ENCODE measurements at regions not wholly inside any gene's neighbourhood (a gene's known extent, or its start where the extent isn't known, plus 50 kb on each side); places are given as distances from the start of the nearest gene placed in this dataset.

DNA sequence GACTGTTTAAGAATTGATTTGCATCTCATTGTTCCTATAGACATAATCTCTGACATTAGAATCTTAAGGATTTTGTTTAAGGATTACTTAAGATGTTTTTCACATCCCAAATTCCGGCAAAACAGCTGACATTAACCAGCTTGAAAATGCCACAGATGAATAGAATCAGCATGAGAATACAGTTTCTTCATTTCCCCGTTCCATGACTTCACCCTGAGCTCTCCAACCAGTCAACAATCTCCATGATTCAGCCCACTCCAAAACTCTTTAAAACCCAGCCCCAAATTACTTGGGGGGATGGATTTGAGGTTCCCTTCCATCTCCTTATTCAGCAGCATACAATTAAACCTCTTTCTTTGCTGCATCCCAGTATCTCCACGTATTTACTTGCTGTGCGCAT is 201.0 kb downstream of the LYPLAL1 start:
- CTCF ChIA-PET = no interaction called here
- DNase-seq (no peak), ATAC-seq (no peak)
- Mint-ChIP-seq H3K36me3 (ENCODE audit: low read depth) (no peaks in the 10 kb centered on the region), H3K4me3 (no peak overlapping the region), H3K9me3 (ENCODE audit: insufficient read depth) (no peaks in the 10 kb centered on the region), H3K27me3 (ENCODE audit: low read depth) (no peaks in the 10 kb centered on the region), H3K4me1 (ENCODE audit: low read depth) (no peaks in the 10 kb centered on the region), H3K27ac (no peak overlapping the region)
- POLR2A ChIA-PET = no interaction called here

DNA sequence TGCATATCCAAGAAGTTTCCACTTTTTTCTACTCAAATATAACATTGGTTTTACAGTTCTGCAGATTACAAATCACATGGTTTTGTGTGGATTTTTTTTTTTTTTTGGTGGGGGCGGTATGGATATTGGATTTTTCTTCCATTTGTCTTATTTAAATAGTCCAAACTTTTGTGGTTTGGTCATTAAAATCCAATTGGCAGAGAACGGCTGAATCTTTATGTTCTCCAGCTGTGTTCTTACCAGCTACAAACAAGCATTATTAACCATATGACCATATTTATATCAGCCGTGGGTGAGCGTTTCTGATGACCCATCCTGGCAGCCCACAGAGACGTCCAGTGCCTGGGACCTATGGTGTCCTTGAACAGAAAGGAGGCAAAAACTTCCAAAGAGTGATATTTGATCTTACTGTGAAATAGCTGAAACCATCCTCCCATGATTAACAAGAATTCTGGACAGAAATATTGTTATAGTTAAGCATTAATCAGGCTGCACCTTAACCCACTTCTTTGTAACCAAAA is 200.4 kb downstream of the LYPLAL1 start:
- H3K4me1 Mint-ChIP-seq (ENCODE audit: low read depth) = no peaks in the 10 kb centered on the region
- DNase-seq = no peak
- H3K4me3 Mint-ChIP-seq = no peak overlapping the region
- ChIA-PET CTCF (no interaction called here), POLR2A (no interaction called here)
- H3K9me3 Mint-ChIP-seq (ENCODE audit: insufficient read depth) = no peaks in the 10 kb centered on the region
- no peak for ATAC-seq
- no peaks in the 10 kb centered on the region for H3K27me3 Mint-ChIP-seq (ENCODE audit: low read depth)
- no peak overlapping the region for H3K27ac Mint-ChIP-seq
- H3K36me3 Mint-ChIP-seq (ENCODE audit: low read depth) = no peaks in the 10 kb centered on the region

DNA sequence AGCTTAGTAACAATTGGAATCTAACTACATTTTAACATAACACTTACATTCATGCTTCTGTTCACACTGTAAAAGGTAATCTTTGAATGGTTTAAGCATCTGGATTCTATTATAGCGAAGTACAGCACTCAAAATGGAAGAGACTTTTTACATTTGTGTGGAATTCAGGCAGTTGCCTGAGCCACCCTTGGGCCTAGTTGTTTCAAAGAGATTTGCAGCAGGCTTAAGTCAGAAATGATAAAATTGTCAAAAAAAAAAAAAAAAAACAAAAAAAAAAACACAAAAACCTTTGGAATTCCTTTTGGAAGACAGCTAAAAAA is 199.9 kb downstream of the LYPLAL1 start:
- H3K36me3 Mint-ChIP-seq (ENCODE audit: low read depth) = no peaks in the 10 kb centered on the region
- CTCF ChIA-PET = no interaction called here
- H3K4me1 Mint-ChIP-seq (ENCODE audit: low read depth) = no peaks in the 10 kb centered on the region
- DNase-seq = no peak
- no peaks in the 10 kb centered on the region for H3K27me3 Mint-ChIP-seq (ENCODE audit: low read depth)
- ATAC-seq = no peak
- H3K27ac Mint-ChIP-seq = no peak overlapping the region
- POLR2A ChIA-PET = no interaction called here
- no peaks in the 10 kb centered on the region for H3K9me3 Mint-ChIP-seq (ENCODE audit: insufficient read depth)
- no peak overlapping the region for H3K4me3 Mint-ChIP-seq

DNA sequence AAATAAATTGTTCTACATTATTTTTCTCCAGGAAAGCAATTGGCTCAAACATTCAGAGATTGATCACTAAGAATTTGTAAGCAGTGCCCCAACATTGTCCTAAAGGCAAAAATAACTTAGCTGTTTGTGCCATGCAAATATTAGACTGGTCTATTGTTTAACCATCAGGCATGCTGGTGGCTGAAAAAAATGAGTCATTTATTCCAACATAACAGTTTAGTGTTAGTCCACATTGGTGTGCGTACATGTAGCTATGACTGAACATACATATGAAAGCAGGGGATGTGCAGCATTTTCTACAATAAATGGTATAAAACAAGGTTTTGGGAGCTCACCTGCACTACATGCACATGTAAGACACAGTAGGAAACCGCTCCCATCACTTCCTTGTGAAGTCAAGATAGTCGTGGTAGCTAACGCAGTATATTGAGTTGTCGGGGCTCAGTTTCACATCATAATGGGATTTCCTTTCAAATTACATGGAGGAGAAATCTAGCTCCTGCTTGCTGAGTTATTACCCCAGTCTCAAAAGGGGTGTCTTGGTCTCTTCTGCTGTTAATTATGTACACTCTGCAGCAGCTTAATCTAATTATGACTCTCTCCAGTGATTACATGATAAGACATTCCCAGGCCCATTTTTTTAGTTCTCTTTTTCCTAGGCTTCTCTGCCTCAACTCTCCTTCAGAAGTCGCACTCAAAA is 199.4 kb downstream of the LYPLAL1 start:
- CTCF ChIA-PET = no interaction called here

DNA sequence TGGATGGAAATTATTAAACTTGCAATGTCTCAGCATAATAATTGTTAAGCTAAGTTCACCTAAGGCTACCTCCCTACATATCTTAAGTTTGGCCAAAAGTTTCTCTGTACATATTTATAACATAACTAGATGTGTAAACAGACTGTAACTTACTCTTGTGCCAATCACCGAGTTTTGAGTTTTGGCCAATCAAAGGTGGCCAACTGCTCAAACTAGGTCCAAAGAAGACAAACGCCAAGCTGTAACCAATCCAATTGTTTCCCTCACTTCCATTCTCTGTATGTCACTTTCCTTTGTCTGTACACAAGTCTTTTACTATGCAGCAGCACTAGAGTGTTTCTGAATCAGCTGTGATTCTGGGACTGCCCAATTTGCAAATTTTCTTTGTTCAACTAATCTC is 197.8 kb downstream of the LYPLAL1 start:
- Mint-ChIP-seq H3K36me3 (ENCODE audit: low read depth) (no peaks in the 10 kb centered on the region), H3K4me3 (no peak overlapping the region), H3K27me3 (ENCODE audit: low read depth) (no peaks in the 10 kb centered on the region), H3K9me3 (ENCODE audit: insufficient read depth) (no peaks in the 10 kb centered on the region), H3K4me1 (ENCODE audit: low read depth) (no peaks in the 10 kb centered on the region), H3K27ac (no peak overlapping the region)
- CTCF ChIA-PET = no interaction called here
- DNase-seq (no peak), ATAC-seq (no peak)
- POLR2A ChIA-PET = no interaction called here

More for the DNA sequence above, 199.4 kb downstream of the LYPLAL1 start:
- ATAC-seq (no peak), DNase-seq (no peak)
- Mint-ChIP-seq H3K36me3 (ENCODE audit: low read depth) (no peaks in the 10 kb centered on the region), H3K9me3 (ENCODE audit: insufficient read depth) (no peaks in the 10 kb centered on the region), H3K4me1 (ENCODE audit: low read depth) (no peaks in the 10 kb centered on the region), H3K4me3 (no peak overlapping the region), H3K27ac (no peak overlapping the region), H3K27me3 (ENCODE audit: low read depth) (no peaks in the 10 kb centered on the region)
- POLR2A ChIA-PET = no interaction called here

DNA sequence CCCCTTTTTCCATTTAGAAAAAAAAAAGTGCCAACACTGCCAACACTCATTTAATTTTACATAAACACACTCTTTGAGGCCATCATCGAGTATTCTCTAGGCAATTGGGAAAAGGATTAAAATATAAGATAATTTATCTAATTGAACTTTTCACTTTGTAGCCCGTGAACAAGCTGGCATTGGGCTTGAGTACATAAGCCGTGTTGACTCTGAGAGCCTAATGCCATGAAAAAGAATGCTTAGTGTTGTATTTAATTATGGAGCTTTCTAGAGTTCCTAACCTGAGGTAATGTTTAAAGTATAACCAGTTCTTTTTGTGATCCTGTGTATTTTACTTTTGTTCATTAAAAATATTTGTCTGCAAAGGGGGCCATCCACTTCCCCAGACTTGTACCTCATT is 193.8 kb downstream of the LYPLAL1 start:
- Mint-ChIP-seq H3K4me1 (ENCODE audit: low read depth) (no peaks in the 10 kb centered on the region), H3K4me3 (no peak overlapping the region), H3K36me3 (ENCODE audit: low read depth) (no peaks in the 10 kb centered on the region), H3K27me3 (ENCODE audit: low read depth) (no peaks in the 10 kb centered on the region), H3K9me3 (ENCODE audit: insufficient read depth) (no peaks in the 10 kb centered on the region), H3K27ac (no peak overlapping the region)
- ChIA-PET POLR2A (no interaction called here), CTCF (no interaction called here)
- no peak for ATAC-seq
- no peak for DNase-seq

DNA sequence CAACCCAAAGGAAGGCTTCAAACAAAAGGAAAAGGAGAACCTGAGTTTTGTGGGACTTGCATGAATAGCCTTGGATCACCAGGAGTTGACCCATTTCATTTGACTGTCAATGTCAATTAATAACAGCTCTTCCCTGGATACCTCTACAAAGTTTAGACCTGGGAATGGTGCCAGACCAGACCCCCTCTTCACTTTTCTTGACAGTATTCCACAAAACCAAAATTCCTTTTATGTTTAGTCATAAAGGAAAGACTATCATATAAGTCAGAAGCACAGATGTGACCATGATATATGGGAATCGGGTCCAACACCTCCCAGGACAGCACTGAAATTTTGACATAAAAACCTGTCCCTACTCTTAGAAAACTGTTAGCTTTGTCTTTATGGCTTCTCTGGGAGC is 191.8 kb downstream of the LYPLAL1 start:
- DNase-seq (no peak), ATAC-seq (no peak)
- POLR2A ChIA-PET = interaction anchor here (0.6 kb wide), 1 partner anchor 590 kb away, joined by 4 read pairs; no protein-coding TSS in a partner anchor
- CTCF ChIA-PET = no interaction called here
- Mint-ChIP-seq H3K27ac (no peak overlapping the region), H3K4me3 (no peak overlapping the region), H3K27me3 (ENCODE audit: low read depth) (no peaks in the 10 kb centered on the region), H3K9me3 (ENCODE audit: insufficient read depth) (no peaks in the 10 kb centered on the region), H3K4me1 (ENCODE audit: low read depth) (no peaks in the 10 kb centered on the region), H3K36me3 (ENCODE audit: low read depth) (no peaks in the 10 kb centered on the region)

DNA sequence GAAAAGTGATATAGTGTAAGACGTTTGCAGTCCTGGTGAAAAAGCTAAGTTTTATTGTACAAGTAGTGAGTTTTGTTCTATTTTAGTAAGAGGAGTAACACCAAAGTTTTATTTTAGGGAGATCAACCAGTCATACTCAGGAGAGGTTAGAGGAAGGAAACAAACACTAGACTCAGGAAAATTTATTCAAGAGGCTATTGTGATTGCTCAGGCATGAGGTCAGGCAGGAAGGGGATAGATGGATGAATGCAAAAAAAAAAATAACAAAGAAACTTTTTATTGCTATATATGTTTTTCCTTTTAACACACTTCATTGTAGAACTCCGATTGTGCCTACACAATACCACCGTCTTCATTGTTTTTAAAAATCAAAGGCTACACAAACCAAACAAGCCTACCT is 189.0 kb downstream of the LYPLAL1 start:
- Mint-ChIP-seq H3K27me3 (ENCODE audit: low read depth) (no peaks in the 10 kb centered on the region), H3K27ac (no peak overlapping the region), H3K36me3 (ENCODE audit: low read depth) (no peaks in the 10 kb centered on the region), H3K4me3 (no peak overlapping the region), H3K4me1 (ENCODE audit: low read depth) (no peaks in the 10 kb centered on the region), H3K9me3 (ENCODE audit: insufficient read depth) (no peaks in the 10 kb centered on the region)
- DNase-seq = no peak
- ChIA-PET POLR2A (no interaction called here), CTCF (interaction anchor here (0.6 kb wide), 1 partner anchor 115 kb away, joined by 3 read pairs; no protein-coding TSS in a partner anchor)
- ATAC-seq = no peak

DNA sequence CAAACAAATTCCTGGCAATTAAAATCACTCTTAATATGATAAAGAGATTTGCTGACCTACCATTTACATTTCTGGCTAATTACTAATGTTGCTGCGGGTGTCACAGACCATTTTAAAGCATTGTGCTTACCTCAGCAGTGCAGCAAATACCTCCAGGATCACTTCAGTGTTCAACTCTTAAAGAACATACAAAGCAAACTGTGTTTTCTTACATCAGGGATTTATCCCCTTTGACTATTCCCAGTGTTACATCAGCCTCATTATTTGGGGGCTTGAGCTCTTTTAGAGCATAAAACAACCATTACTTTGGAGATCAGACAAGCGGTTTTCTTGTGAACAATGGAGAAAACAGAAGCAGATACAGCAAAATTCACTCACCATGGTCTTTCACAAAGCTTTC is 185.4 kb downstream of the LYPLAL1 start:
- H3K9me3 Mint-ChIP-seq (ENCODE audit: insufficient read depth) = no peaks in the 10 kb centered on the region
- no peaks in the 10 kb centered on the region for H3K27me3 Mint-ChIP-seq (ENCODE audit: low read depth)
- DNase-seq = no peak
- no peaks in the 10 kb centered on the region for H3K36me3 Mint-ChIP-seq (ENCODE audit: low read depth)
- no peaks in the 10 kb centered on the region for H3K4me1 Mint-ChIP-seq (ENCODE audit: low read depth)
- ATAC-seq = no peak
- POLR2A ChIA-PET = no interaction called here
- no peak overlapping the region for H3K27ac Mint-ChIP-seq
- CTCF ChIA-PET = no interaction called here
- H3K4me3 Mint-ChIP-seq = no peak overlapping the region

DNA sequence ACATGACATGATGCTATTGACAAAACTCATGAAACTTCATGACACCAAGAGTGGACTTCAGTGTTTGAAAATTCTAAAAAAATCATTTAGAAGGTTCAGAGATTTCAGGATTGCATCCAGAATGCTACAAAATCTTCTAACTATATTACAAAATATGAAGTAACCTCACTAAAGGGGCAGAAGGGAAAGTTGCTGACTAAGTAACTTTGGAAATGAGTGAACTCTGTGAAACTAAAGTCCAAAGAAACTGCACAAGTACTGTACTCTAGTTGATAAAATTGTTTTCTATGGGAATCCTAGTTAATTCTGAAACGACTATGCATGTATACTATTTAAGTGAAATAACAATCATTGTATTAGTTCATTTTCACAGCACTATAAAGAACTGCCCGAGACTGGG is 184.4 kb downstream of the LYPLAL1 start:
- Mint-ChIP-seq H3K27me3 (ENCODE audit: low read depth) (no peaks in the 10 kb centered on the region), H3K9me3 (ENCODE audit: insufficient read depth) (no peaks in the 10 kb centered on the region), H3K27ac (no peak overlapping the region), H3K4me3 (no peak overlapping the region), H3K4me1 (ENCODE audit: low read depth) (no peaks in the 10 kb centered on the region), H3K36me3 (ENCODE audit: low read depth) (no peaks in the 10 kb centered on the region)
- CTCF ChIA-PET = no interaction called here
- no peak for ATAC-seq
- POLR2A ChIA-PET = no interaction called here
- DNase-seq = no peak

DNA sequence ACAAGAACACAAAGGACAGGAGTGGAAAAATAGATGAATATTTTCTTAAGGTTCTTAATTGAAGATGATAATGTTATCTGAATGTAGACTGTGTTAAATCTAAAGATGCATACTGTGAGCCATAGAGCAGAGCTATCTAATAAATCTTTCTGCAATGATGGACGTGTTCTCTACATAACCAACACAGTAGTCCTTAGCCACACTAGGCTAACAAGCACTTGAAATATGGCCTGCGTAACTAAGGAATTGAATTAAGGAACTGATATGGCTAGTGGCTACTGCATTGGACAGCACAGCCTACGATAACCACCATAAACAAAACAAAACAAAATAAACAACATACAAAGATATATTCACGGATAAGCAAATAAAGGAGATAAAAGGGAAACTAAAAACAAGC is 181.3 kb downstream of the LYPLAL1 start:
- no peak overlapping the region for H3K4me3 Mint-ChIP-seq
- DNase-seq (no peak), ATAC-seq (no peak)
- no peaks in the 10 kb centered on the region for H3K27me3 Mint-ChIP-seq (ENCODE audit: low read depth)
- no peaks in the 10 kb centered on the region for H3K36me3 Mint-ChIP-seq (ENCODE audit: low read depth)
- CTCF ChIA-PET = interaction anchor here (0.9 kb wide), 1 partner anchor 14 kb away, joined by 3 read pairs; no protein-coding TSS in a partner anchor
- no peak overlapping the region for H3K27ac Mint-ChIP-seq
- H3K9me3 Mint-ChIP-seq (ENCODE audit: insufficient read depth) = no peaks in the 10 kb centered on the region
- POLR2A ChIA-PET = no interaction called here
- no peaks in the 10 kb centered on the region for H3K4me1 Mint-ChIP-seq (ENCODE audit: low read depth)

DNA sequence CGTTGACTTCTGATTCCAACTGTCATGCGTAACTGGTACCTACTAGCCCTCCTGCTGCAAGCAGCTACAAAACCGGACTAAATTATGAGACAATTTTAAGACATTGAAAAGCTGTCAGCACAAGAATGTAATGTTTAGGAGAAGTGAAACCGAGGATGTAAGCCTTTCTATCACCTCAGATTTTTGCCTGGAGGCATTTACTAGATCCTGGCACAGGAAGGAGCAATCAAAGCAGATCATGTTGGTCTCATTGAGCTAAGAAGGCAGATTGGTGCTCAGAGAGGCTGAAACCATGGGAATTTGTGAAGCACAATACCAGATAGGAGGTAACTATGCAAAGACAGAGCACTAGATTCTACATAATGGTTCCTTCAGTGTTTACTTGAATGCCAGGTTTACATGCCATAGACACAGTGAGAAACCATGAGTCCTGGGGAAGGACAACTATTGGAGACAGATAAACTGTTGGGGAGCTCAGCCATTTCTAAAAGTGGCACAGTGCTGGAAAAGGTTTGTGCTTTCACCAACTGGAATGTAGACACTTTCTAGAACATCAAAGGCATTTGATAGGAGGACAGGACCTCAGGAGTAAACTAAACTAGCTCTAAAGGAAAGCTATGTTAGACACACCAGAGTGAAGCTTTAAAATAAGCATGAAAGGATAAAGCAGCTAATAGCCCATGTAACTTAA is 179.4 kb downstream of the LYPLAL1 start:
- Mint-ChIP-seq H3K36me3 (ENCODE audit: low read depth) (no peaks in the 10 kb centered on the region), H3K4me3 (no peak overlapping the region), H3K4me1 (ENCODE audit: low read depth) (no peaks in the 10 kb centered on the region), H3K9me3 (ENCODE audit: insufficient read depth) (no peaks in the 10 kb centered on the region), H3K27me3 (ENCODE audit: low read depth) (no peaks in the 10 kb centered on the region), H3K27ac (no peak overlapping the region)
- DNase-seq = no peak
- ChIA-PET CTCF (no interaction called here), POLR2A (no interaction called here)
- ATAC-seq = no peak
